Left colon (tissue), 2 donors: ENCODE measurements at regions not wholly inside any gene's neighbourhood (a gene's known extent, or its start where the extent isn't known, plus 50 kb on each side); places are given as distances from the start of the nearest gene placed in this dataset.
A peak's percentile ranks its signal among the peaks of the same experiment; 100 is the strongest.
"Not testable (repeated sequence)": the region's sequence is repeated elsewhere in the genome, so short reads cannot be mapped to it uniquely, and the experiment has no call there.

Experiments
- ATAC-seq: fragments of 200-7000 bp; cut with Tn5 transposase; one replicate; pipeline ENCODE4 v1.9.1; 2020; ENCODE audit warnings: mild to moderate bottlenecking, moderate library complexity
- DNase-seq, 2 donors: peaks; one replicate each; pipeline ENCODE4 v3.0.0-alpha.2; 2020
- intact Hi-C, 2 donors: fragments of 100-400 bp; cut with DNase I in 1 of 2; cut with micrococcal nuclease in 1 of 2; formaldehyde crosslinking; loops; one replicate each; pipeline versions ENCODE4 v1.11.2 to v1.14.0; 2022; cut with DNase I, micrococcal nuclease
- donor health status: DM: no; HTN: no; CAD: no.
- donor health status: DM: yes; HTN: yes; CAD: no.

DNA sequence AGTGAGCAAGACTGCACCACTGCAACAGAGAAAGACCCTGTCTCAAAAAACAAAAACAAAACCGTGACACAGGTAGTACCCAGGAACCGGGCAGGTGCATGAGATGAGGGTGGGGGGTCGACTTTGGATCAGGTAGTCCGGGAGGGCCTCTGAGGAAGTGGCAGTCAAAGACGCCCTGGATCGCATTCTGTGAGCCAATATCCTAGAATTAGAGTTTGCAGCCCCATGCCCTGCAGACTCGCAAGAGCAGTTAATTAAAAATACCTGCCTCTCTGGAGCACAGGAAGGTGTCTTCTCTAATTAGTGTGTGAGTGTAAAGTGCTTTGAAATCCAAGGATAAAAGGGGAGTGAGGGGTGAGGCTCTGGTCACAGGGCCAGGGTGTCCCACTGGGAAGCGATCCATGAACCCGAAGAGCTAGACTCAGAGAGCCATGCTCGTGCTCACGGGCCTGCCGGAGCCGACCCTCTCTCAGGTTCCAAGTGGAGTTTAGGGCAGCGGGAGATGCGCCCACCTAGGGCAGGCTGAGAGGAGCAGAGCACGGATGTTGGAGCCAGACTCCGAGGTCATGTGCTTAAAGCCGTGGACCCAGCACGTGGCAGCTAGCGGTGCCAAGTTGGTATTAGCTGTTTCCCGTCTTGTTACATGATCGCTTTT is 74.7 kb upstream of the PTPN1 start:
- intact Hi-C loops: no loop called here
- ATAC-seq: no peak
- DNase-seq: no peak

DNA sequence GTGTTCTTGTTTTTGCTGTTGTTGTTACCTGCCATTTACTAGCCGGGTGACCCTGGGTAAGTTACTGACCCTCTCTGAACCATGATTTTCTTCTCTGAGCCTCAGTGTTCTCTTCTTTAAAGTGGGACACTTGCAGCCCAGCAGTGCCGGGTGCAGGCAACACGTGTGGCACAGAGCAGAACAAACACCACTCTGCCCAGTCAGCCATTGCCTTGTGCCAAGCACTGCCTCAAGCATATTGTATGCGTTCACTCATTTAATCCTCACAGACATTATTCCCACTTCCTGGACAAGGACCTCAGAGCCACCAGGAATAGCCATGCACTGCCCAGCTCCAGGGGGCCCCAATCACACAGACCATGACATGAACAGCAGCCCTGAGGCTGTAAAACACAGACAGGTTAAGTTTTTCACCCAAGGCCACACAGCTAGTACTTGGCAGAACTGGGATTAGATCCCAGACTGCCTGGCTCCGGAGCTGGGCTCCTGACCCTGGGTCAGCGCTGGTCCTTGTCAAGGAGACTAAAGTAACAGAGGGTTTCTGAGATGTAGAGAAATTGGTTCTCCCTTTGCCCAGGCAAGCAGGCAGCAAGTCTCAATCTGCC is 74.0 kb upstream of the PTPN1 start:
- DNase-seq (no peak), ATAC-seq (no peak)

DNA sequence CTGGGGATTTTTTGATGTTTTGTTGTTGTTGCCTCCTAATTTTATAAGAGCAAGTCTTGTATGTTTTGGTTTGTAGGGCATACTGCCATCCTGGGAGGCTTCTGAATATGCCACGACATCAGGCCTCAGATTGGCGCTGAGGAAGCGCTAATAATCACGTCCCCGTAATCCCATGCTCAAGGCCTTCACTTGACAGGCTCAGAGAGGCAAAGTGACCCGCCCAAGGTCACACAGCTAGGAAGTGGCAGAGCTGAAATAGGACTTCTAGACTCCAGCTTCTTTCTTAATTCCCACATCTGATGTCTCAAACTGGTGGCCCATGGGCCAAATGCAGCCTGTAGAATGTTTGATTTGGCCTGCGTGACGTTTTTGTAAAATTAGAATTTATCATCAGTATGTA is 73.5 kb upstream of the PTPN1 start:
- DNase-seq: no peak

More for the DNA sequence above, 74.0 kb upstream of the PTPN1 start:
- intact Hi-C loops: no loop called here

DNA sequence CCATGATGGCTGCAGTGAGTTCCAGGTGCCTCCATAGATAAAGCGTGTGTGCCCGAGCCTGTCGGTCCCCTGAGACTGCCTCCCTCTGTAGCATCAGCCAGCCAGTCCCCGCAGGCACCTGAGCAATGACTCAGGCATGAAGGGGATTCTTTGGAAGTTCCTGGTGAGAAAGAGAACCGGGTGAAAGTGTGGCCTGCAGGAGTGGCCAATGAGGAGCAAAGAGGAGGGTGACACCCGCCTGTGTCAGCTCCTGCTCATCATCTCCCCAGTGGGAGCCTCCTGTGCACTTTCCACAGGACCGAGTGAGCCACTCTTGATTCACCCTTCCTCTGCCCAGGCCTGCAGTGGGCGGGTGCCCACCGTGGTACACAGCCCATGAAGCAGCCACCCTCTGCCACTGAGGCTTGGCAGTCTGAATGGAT is 71.2 kb upstream of the PTPN1 start:
- no peak for DNase-seq
- peak; percentile 19 for ATAC-seq

More for the DNA sequence above, 73.5 kb upstream of the PTPN1 start:
- intact Hi-C loops: no loop called here
- no peak for ATAC-seq

DNA sequence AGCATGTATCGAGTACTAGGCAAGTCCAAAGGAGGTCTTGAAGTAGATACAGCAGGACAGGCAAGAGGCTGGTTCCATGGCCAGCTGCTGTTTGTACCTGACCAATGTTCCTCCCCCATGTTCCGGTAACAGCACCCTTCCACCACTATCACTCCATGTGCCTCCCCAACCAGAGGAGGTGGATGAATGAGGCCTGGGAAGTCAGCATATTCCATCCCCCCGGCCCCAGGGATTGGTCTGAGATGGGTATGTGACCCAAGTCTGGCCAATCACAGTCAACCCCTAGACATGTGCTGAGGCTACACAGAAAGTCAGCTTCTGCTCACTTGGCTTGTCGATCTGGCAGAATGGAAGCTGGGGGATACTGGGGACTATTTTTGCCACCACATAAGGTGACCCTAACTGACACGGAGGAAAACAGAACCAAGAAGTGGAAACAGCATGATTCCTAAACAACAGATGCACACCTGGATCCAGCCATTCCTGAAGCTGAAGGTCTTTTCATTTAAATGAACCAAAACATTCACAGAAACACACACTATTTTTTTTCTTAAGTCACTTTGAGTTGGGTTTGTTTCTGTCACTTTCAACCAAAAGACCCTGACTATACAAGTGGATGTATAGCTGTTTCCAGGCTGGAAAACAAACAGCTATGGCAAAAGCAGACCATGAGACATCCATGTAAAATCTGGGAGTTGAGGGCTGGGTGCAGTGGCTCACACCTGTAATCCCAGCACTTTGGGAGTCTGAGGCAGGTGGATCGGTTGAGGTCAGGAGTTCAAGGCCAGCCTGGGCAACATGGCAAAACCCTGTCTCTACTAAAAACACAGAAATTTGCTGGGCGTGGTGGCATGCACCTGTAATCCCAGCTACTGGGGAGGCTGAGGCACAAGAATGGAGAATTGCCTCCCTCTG is 70.4 kb upstream of the PTPN1 start:
- DNase-seq: no peak
- intact Hi-C loops: no loop called here
- ATAC-seq: no peak

More for the DNA sequence above, 71.2 kb upstream of the PTPN1 start:
- intact Hi-C loops: no loop called here

DNA sequence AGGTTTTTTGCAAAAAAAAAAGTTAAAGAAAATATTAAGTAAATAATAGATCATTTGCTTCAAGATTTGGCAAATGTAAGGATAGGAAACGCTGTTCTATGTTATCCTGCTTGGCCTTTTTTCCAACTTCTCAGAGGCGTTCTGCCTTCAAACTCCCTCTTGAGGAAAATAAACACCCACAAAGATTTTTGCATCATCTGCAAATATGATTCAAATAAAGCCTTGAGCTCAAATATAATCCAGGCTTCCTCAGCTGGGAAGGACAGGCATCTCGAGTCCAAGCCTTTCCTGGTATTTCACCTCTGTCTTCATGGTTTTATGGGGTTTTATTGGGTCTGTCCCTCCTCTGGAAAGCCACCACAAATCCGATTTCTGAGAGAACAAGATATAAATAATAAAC is 67.7 kb upstream of the PTPN1 start:
- no peak for DNase-seq
- intact Hi-C loops: no loop called here
- no peak for ATAC-seq

DNA sequence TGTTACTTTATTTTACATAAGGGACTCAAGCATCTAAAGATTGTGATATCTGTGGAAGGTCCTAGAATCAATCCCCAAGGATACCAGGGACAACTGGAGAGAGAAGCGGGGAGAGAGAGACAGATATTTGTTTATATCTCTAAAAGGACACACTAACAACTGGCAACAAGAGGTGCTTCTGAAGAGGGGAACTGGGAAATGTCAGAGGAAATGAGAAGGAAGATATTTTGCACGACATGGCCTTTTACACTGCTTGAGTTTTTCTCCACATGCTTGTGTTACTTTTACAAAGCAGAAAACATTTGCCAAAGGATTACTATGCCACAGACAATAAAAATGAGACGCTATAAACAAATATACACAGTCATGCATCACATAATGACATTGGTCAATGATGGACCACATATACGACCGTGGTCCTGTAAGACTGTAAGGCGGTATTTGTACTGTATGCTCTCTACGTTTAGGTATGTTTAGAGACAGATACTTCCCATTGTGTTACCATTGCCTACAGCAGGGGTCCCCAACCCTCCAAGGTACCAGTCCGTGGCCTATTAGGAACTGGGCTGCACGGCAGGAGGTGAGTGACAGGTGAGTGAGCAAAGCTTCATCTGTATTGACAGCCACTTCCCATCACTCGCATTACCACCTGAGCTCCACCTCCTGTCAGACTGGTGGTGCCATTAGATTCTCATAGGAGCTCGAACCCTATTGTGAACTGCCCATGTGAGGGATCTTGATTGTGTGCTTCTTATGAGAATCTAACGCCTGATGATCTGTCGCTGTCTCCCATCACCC is 64.6 kb upstream of the PTPN1 start:
- ATAC-seq (peak; percentile 26), DNase-seq (no peak)
- intact Hi-C loops: no loop called here

DNA sequence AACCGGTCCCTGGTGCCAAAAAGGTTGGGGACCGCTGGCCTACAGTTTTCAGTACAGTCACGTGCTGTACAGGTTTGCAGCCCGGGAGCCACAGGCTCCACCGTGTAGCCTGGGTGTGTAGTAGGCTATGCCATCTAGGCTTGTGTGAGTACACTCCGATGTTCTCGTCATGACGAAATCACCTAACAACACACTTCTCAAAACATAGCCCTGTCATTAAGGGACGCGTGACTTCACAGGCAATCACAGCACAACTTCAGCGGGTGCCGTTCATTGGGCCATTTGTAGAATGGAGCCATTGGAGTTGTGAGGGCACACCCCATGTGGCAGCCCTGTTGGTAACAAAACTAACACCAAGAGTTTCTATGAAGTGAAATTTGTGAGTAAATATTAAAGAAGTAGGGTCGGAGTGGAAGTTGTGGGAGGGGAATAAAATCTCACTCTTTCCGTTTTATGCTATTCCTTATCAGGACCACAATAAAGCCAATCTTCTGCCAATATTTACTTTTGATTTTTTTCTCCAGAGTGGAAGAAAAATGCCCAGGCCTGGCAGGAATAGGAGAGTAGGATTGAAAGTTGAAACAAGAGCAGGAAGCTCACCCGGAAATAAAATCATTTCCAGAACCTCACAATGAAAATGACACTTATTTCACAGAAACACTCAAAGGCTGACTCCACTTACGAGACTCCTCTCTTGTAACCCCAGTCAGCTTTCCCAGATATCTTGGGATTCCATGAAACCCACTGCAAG is 63.7 kb upstream of the PTPN1 start:
- peak; percentile 81 for ATAC-seq
- peak in 1 of 2 donors; percentile 75 for DNase-seq
- intact Hi-C loops: no loop called here

DNA sequence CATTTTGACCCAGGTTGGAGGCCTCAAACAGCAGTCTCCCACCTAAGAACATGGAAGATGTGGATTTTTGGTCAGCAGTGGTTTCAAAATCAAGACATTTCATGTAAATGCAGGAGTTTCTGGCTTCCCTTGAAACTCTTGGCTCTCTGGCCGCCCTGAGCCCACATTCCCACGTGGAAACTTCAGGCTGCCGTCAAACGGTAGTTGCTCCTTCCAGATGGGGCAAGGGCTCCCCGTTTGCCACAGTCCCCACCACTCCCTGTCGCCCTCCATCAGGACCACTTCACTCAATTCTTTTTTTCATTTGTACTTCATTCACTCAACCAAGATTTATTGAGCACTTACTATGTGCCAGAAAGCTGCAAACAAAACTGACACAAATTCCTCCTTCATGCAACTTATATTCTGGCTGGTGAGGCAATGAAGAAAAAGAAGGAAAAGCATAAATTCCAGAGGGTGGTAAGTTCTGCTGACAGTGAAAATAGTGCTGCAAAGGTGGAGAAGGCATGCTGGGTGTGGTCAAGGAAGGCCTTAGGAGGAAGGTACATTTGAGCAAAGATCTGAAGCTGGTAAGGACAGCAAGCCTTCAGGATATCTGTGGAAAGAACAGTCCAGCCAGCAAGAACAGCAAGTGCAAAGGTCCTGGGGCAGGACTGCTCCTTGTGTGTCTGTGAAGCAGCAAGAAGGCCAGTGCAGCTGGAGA is 62.9 kb upstream of the PTPN1 start:
- ATAC-seq (peak; percentile 23), DNase-seq (no peak)
- intact Hi-C loops: no loop called here

DNA sequence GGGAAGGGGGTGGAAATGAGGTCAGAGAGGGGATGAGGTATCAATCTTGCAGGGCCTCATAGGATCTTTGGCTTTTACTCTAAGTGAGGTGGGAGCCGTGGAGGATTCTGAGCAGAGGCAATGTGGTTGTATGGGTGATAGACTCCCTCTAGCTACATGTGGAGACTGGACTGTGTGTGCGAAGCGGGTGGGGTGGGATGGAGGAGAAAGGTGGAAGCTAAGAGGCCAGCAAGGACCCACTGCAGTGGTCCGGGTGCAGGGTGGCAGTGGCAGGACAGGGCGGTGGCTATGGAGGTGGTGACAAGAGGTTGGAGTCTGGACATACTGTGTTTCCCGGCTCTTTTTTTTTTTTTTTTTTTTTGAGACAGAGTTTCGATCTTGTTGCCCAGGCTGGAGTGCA is 62.4 kb upstream of the PTPN1 start:
- no peak for ATAC-seq
- no peak for DNase-seq
- intact Hi-C loops: no loop called here

DNA sequence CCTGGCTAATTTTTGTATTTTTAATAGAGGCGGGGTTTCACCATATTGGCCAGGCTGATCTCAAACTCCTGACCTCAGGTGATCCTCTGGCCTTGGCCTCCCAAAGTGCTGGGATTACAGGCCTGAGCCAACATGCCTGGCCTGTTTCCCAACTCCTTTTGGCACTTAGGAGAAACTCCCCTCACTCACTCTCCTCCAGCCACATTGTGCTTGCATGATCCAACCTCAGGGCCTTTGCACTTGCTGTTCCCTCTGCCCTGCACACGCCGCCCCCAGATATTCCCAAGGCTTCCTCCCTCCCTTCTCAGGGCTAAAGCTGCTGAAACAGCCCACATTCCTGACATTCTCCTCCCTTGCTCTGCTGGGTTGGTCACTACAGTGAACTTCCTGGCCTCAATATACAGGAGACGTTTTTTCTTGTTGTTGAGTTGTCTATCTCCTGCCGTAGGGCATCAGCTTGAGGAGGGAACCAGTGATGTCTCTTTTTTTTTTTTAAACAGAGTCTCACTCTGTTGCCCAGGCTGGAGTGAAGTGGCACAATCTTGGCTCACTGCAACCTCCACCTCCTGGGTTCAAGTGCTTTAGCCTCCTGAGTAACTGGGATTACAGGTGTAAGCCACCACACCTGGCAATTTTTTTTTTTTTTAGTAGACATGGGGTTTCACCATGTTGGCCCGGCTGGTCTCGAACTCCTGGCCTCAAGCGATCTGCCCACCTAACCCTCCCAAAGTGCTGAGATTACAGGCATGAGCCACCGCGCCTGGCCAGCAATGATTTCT is 61.4 kb upstream of the PTPN1 start:
- intact Hi-C loops, ATAC-seq, DNase-seq: not testable (repeated sequence)

DNA sequence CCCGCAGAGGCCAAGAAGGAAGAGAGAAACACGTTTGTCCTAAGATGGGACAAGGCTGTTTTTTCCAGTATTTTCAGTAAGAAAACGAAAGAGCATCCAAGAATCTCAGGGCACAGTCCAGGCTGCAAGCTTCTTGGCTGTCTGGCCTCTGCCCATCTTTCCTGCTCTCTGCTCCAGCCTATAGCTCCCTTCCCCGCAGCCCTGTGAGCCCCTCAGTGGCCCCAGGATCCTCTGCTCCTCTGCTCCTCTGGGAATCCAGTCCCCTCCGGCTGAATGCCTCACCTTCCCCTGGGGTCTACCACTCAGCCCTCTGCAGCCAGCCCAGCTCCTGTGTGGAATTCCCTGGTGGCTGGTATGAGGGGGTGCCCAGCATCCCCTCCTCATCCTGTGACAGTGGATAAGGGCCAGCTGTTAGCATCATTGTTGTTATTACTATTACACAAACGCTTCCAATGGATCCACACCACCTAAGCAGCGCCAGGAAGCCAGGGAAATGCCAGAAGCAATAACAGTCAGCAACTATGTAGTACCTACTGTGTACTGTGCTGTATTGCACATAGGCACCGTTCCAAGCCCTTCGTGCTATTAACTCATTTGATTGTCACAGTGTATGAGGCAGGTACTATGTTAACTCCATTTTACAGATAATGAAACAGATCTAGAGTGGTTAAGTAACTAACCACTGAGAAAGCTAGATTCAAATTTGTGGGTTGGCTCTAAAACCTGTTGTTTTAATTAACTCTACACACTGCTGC is 60.3 kb upstream of the PTPN1 start:
- ATAC-seq: no peak
- intact Hi-C loops: no loop called here
- no peak for DNase-seq

DNA sequence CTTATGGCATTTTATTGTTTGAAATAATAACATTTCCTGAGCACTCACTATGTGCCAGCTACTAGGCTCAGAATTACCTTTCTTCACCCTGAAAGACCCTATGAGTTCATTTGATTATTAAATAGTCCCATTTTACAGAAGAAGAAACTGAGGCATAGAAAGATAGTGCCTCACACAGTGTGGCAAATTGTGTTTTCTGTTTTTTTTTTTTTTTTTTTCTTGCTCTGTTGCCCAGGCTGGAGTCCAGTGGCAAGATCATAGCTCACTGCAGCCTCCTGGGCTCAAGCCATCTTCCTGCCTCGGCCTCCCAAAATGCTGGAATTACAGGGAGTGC is 59.7 kb upstream of the PTPN1 start:
- intact Hi-C loops: no loop called here
- ATAC-seq: no peak
- DNase-seq: no peak

DNA sequence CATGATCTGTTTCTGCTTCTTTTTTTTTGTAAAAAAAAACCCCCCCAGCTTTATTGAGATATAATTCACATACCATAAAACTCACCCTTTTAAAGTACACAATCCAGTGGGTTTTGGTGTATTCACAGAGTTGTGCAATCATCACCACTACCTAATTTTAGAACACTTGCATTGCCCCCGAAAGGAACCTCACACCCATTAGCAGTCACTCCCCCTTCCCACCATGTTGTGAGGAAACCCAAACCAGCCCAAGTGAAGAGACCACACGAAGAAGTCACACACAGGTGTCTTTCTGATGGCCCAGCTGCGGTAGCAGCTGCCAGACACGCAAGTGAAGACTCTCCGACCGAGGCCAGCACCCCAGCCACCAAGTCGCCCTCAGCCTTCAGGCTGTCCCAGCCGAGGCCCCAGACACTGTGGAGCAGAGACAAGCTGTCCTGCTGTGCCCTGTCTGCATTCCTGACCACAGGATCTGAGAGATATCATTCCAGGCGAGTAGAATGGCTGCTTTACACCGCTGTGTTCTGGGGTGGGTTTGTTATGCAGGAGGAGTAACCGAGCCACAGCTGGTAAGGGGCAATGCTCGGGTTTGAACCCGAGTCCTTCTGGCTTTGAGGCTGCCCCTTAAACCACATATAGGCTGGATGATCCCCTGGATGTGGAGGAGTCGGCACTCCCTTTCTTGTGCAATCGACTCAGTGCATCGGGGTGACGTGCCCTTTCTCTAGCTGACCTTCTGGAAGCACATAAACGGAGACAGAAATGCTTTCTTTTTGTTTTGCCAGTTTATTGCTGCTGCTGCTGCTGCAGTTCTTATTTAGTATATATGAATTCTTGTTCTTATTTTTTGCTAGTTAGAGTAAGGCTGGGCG is 59.1 kb upstream of the PTPN1 start:
- intact Hi-C loops: no loop called here
- peak in 1 of 2 donors; percentile 72 for DNase-seq

DNA sequence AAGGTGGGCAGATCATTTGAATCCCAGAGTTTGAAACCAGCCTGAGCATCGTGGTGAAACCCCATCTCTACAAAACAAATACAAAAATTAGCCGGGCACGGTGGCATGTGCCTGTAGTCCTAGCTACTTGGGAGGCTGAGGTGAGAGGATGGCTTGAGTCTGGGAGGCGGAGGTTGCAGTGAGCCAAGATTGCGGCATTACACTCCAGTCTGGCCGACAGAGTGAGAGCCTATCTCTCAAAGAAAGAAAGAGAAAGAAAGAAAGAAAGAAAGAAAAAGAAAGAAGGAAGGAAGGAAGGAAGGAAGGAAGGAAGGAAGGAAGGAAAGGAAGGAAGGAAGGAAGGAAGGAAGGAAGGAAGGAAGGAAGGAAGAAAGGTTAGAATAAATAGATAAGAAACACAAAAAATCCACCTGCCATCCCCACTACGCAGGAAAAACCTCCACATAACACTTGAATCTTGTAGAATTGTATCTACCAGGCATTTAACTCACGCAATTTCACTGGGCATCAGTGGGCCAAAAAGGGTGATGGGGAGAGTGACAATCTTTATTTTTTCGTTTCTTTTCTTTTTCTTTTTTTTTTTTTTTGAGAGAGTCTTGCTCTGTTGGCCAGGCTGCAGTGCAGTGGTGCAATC is 58.3 kb upstream of the PTPN1 start:
- DNase-seq, intact Hi-C loops, ATAC-seq: not testable (repeated sequence)

More for the DNA sequence above, 59.1 kb upstream of the PTPN1 start:
- peak; percentile 47 for ATAC-seq
